PC-3 (cell line): ENCODE measurements at regions not wholly inside any gene's neighbourhood (a gene's known extent, or its start where the extent isn't known, plus 50 kb on each side); places are given as distances from the start of the nearest gene placed in this dataset.

Source experiments
- ATAC-seq: fragments of 200-7000 bp; cut with Tn5 transposase; 2 replicates; pipeline ENCODE4 v1.9.1; 2020; ENCODE audit warnings: mild to moderate bottlenecking, moderate library complexity
- BruUV-seq: library from RNA; stranded (reverse); fragments of 400-500 nt; replicated peaks from 2 replicates; lab custom pipeline; 2021; lab: Mats Ljungman, UMichigan
- CTCF ChIA-PET: fragments of 300-600 bp; sonication (Branson Sonifier 250); formaldehyde crosslinking; loops from one replicate; lab custom pipeline; 2022; ENCODE audit warnings: antibody characterized with exemption; lab: Charles Lee
- POLR2A ChIA-PET: fragments of 300-600 bp; sonication (Branson Sonifier 250); formaldehyde crosslinking; loops from one replicate; lab custom pipeline; 2022; ENCODE audit warnings: antibody characterized with exemption; ENCODE audit not compliant: unreplicated experiment; lab: Charles Lee
- DNase-seq: peaks from one replicate; pipeline ENCODE4 v3.0.0-alpha.2; 2015
- H2AFZ ChIP-seq: fragments of 300-600 bp; sonication (generic); 2 replicates; pipeline ENCODE4 v1.6.0; 2016; ENCODE audit warnings: antibody characterized with exemption, low read length
- H3F3A ChIP-seq: fragments of 300-600 bp; sonication (generic); one replicate; pipeline ENCODE4 v1.6.0; 2017; ENCODE audit warnings: antibody characterized with exemption, low read length, control low read depth, mild to moderate bottlenecking; ENCODE audit not compliant: unreplicated experiment
- H3K27ac ChIP-seq: fragments of 300-600 bp; sonication (generic); 2 replicates; pipeline ENCODE4 v1.5.1; 2016; ENCODE audit warnings: mild to moderate bottlenecking, low read length
- H3K27me3 ChIP-seq: fragments of 300-600 bp; sonication (generic); 2 replicates; pipeline ENCODE4 v1.6.1; 2016; ENCODE audit warnings: low read length, mixed read lengths
- H3K36me3 ChIP-seq: fragments of 300-600 bp; sonication (generic); 2 replicates; pipeline ENCODE4 v1.6.1; 2016; ENCODE audit warnings: low read depth, mixed run types, low read length, mixed read lengths
- H3K4me1 ChIP-seq: fragments of 300-600 bp; sonication (generic); 2 replicates; pipeline ENCODE4 v1.5.1; 2016; ENCODE audit warnings: low read length; ENCODE audit not compliant: insufficient read depth
- H3K4me2 ChIP-seq: fragments of 300-600 bp; sonication (generic); 2 replicates; pipeline ENCODE4 v1.6.0; 2016; ENCODE audit warnings: low read length
- H3K4me3 ChIP-seq: fragments of 300-600 bp; sonication (generic); 2 replicates; pipeline ENCODE4 v1.5.1; 2016; ENCODE audit warnings: mild to moderate bottlenecking, low read length, mixed read lengths
- H3K79me2 ChIP-seq: fragments of 300-600 bp; sonication (generic); 2 replicates; pipeline ENCODE4 v1.6.1; 2017; ENCODE audit warnings: low read length, mixed read lengths
- H3K9ac ChIP-seq: fragments of 300-600 bp; sonication (generic); 2 replicates; pipeline ENCODE4 v1.6.0; 2016; ENCODE audit warnings: mild to moderate bottlenecking, low read length
- H3K9me2 ChIP-seq: fragments of 300-600 bp; sonication (generic); replicated peaks from 2 replicates; pipeline ENCODE4 v1.6.1; 2016; ENCODE audit warnings: mixed run types, low read length, mixed read lengths
- H3K9me3 ChIP-seq: fragments of 300-600 bp; sonication (generic); 2 replicates; pipeline ENCODE4 v1.6.1; 2016; ENCODE audit warnings: low read length, mixed read lengths
- H4K20me1 ChIP-seq: fragments of 300-600 bp; sonication (generic); 2 replicates; pipeline ENCODE4 v1.6.1; 2016; ENCODE audit warnings: low read length, mixed read lengths
- CTCF ChIP-seq: fragments of 300-600 bp; sonication (generic); conservative IDR thresholded peaks from 2 replicates; pipeline ENCODE4 v1.5.1; 2017; ENCODE audit warnings: antibody characterized with exemption, low read depth, mild to moderate bottlenecking, low read length
- EZH2 ChIP-seq: fragments of 300-600 bp; sonication (generic); IDR thresholded peaks from one replicate; pipeline ENCODE4 v1.6.1; 2017; ENCODE audit warnings: antibody characterized with exemption, mild to moderate bottlenecking, low read length; ENCODE audit not compliant: unreplicated experiment
- EZH2phosphoT487 ChIP-seq: fragments of 300-600 bp; sonication (generic); IDR thresholded peaks from 2 replicates; pipeline ENCODE4 v1.6.1; 2018; ENCODE audit warnings: mild to moderate bottlenecking, antibody characterized with exemption, low read length, borderline replicate concordance
- intact Hi-C: fragments of 100-400 bp; cut with micrococcal nuclease; formaldehyde crosslinking; loops from 2 replicates; pipeline ENCODE4 v1.9.0; 2023

DNA sequence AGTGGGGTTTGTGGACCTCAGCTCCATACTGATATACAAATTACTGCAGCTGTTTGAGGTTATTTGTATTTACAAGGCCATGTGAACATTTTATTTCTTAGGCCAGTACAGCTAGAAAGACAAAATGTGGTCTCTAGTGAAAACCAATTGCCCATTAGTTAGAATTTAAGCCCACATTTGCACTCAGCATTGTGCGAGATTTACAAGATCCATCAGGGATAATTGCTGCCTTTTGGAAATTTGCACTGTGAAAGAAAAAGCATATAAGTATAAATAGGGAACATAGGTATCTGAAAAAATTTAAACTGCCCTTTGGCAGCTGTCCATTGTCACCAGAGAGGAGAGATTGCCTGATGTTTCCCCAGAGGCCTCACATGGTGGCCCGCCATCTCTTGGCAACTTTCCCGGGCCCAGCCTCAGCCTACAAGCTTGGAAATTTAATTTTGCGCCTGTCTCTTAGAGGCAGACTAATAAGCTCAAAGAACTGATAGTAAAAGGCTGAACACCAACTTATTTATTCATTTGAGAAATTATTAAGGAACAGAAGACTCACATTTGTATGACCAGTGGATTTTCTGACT, 120.7 kb downstream of the MAP3K21 start:
- no peak overlapping the region for H3K4me2 ChIP-seq
- no peak overlapping the region for H3K27ac ChIP-seq
- ChIA-PET CTCF (no interaction called here), POLR2A (no interaction called here)
- H3K36me3 ChIP-seq = no peaks in the 10 kb centered on the region
- intact Hi-C loops = no loop called here
- no peaks in the 10 kb centered on the region for H3K79me2 ChIP-seq
- no peaks in the 10 kb centered on the region for H3K27me3 ChIP-seq
- no peak for DNase-seq
- no peak overlapping the region for H3K4me3 ChIP-seq
- no TSS peak for BruUV-seq
- peaks cover 7% of the 10 kb centered on the region for H3K4me1 ChIP-seq
- H4K20me1 ChIP-seq = no peaks in the 10 kb centered on the region
- ATAC-seq = no peak
- no peak overlapping the region for H3K9ac ChIP-seq
- H3K9me2 ChIP-seq = no peaks in the 10 kb centered on the region
- no peak overlapping the region for H2AFZ ChIP-seq
- TF ChIP-seq EZH2phosphoT487 (no peak), EZH2 (no peak), CTCF (no peak)
- H3K9me3 ChIP-seq = no peaks in the 10 kb centered on the region
- no peaks in the 10 kb centered on the region for H3F3A ChIP-seq

DNA sequence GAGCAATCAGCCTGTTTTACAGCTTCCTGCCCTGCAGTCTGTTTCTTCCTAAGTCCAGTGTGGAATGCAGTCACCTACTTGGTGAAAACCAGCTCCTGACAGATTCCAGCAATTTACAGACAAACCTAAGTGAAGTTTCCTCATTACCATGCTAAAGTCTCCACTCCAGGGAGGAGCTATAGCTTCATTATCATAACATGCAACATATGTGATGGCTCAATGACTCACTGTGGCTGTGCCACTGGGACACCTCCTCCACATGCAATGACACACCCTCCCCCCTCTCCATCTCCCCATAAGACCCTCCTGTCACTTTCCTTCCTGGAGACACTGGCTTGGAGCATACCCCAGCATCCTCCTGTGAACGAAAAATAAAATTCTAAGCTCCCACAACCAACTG, 125.2 kb downstream of the MAP3K21 start:
- Histone ChIP-seq H2AFZ (no peak overlapping the region), H3K4me2 (no peak overlapping the region), H3K4me3 (no peak overlapping the region), H3K79me2 (no peaks in the 10 kb centered on the region), H3K9me2 (no peaks in the 10 kb centered on the region), H3K36me3 (no peaks in the 10 kb centered on the region), H3F3A (no peaks in the 10 kb centered on the region), H3K9ac (no peak overlapping the region), H3K27ac (no peak overlapping the region), H3K4me1 (no peaks in the 10 kb centered on the region), H4K20me1 (no peaks in the 10 kb centered on the region), H3K9me3 (no peaks in the 10 kb centered on the region), H3K27me3 (no peaks in the 10 kb centered on the region)
- no TSS peak for BruUV-seq
- intact Hi-C loops = no loop called here
- no peak for TF ChIP-seq EZH2phosphoT487
- no peak for TF ChIP-seq CTCF
- TF ChIP-seq EZH2 = no peak
- DNase-seq (no peak), ATAC-seq (no peak)
- ChIA-PET CTCF (no interaction called here), POLR2A (no interaction called here)

GRCh38 chr1:233453433-233454200, 126.1 kb downstream of the MAP3K21 start:
- CTCF ChIA-PET = no interaction called here
- intact Hi-C loops = no loop called here
- H3K36me3 ChIP-seq = no peaks in the 10 kb centered on the region

More at GRCh38 chr1:233453433-233454200, 126.1 kb downstream of the MAP3K21 start:
- POLR2A ChIA-PET = no interaction called here
- Histone ChIP-seq H3K27ac (no peak overlapping the region), H3K9me3 (no peaks in the 10 kb centered on the region), H3K4me2 (no peak overlapping the region), H3F3A (no peaks in the 10 kb centered on the region), H3K27me3 (no peaks in the 10 kb centered on the region), H4K20me1 (no peaks in the 10 kb centered on the region), H3K9me2 (no peaks in the 10 kb centered on the region), H3K9ac (no peak overlapping the region), H3K4me3 (no peak overlapping the region), H2AFZ (no peak overlapping the region), H3K79me2 (no peaks in the 10 kb centered on the region), H3K4me1 (no peaks in the 10 kb centered on the region)
- ATAC-seq (no peak), DNase-seq (no peak)
- TF ChIP-seq EZH2 = no peak
- no peak for TF ChIP-seq CTCF
- TF ChIP-seq EZH2phosphoT487 = no peak
- BruUV-seq = no TSS peak
